Activated CD8-positive, alpha-beta T cell treated with anti-CD3 and anti-CD28 coated beads, Interleukin-2, amount 10 ng/mL, durations not matched to agents 7 days and 5 days (primary cell): ENCODE measurements at regions not wholly inside any gene's neighbourhood (a gene's known extent, or its start where the extent isn't known, plus 50 kb on each side); places are given as distances from the start of the nearest gene placed in this dataset.

ENCODE experiments used
- ATAC-seq: fragments of 150-1000 bp; cut with Tn5 transposase; one replicate; pipeline ENCODE4 v1.10.0; 2021; ENCODE audit warnings: moderate library complexity
- CTCF ChIA-PET: fragments of 350-600 bp; sonication (Branson Sonifier 250); formaldehyde crosslinking; loops from one replicate; lab custom pipeline; 2021; ENCODE audit warnings: antibody characterized with exemption; lab: Charles Lee
- POLR2A ChIA-PET: fragments of 350-600 bp; sonication (Branson Sonifier 250); formaldehyde crosslinking; loops from one replicate; lab custom pipeline; 2021; ENCODE audit warnings: antibody characterized with exemption; lab: Charles Lee
- DNase-seq: peaks from one replicate; pipeline ENCODE4 v3.0.0-alpha.2; 2020
- H3K27ac Mint-ChIP-seq: one replicate; pipeline ENCODE4 v1.8.0; 2021; ENCODE audit warnings: mild to moderate bottlenecking, mixed read lengths
- H3K27me3 Mint-ChIP-seq: one replicate; pipeline ENCODE4 v1.8.0; 2021; ENCODE audit warnings: low read depth, mixed read lengths
- H3K36me3 Mint-ChIP-seq: one replicate; pipeline ENCODE4 v1.8.0; 2021; ENCODE audit warnings: low read depth, mixed read lengths
- H3K4me1 Mint-ChIP-seq: one replicate; pipeline ENCODE4 v1.8.0; 2021; ENCODE audit warnings: low read depth, mixed read lengths
- H3K4me3 Mint-ChIP-seq: one replicate; pipeline ENCODE4 v1.8.0; 2021; ENCODE audit warnings: mild to moderate bottlenecking, mixed read lengths
- H3K9me3 Mint-ChIP-seq: one replicate; pipeline ENCODE4 v1.8.0; 2022; ENCODE audit warnings: mixed read lengths; ENCODE audit not compliant: insufficient read depth

- no peaks in the 10 kb centered on the region for H3K4me1 Mint-ChIP-seq
- no peak overlapping the region for H3K4me3 Mint-ChIP-seq
- H3K27me3 Mint-ChIP-seq, result no peaks in the 10 kb centered on the region
- ChIA-PET CTCF (no interaction called here), POLR2A (no interaction called here)
- no peak for ATAC-seq
- H3K27ac Mint-ChIP-seq, result no peak overlapping the region
- DNase-seq, result no peak
- peaks cover 5% of the 10 kb centered on the region for H3K36me3 Mint-ChIP-seq
- no peaks in the 10 kb centered on the region for H3K9me3 Mint-ChIP-seq
These were observed 106.5 kb upstream of the DMRT1 start for GRCh38 chr9:734831-735511.

GRCh38 chr9:737400-738120, 103.9 kb upstream of the DMRT1 start:
- ATAC-seq, result no peak
- ChIA-PET CTCF (interaction anchor here (0.6 to 1.6 kb wide), 4 partner anchors 9 to 44 kb away, joined by 3 to 6 read pairs (median 4); no protein-coding TSS in a partner anchor), POLR2A (no interaction called here)
- H3K9me3 Mint-ChIP-seq, result no peaks in the 10 kb centered on the region
- H3K36me3 Mint-ChIP-seq, result peaks cover 2% of the 10 kb centered on the region
- H3K4me3 Mint-ChIP-seq, result no peak overlapping the region
- no peaks in the 10 kb centered on the region for H3K27me3 Mint-ChIP-seq
- no peak for DNase-seq
- no peaks in the 10 kb centered on the region for H3K4me1 Mint-ChIP-seq
- H3K27ac Mint-ChIP-seq, result no peak overlapping the region

- no peak overlapping the region for H3K27ac Mint-ChIP-seq
- POLR2A ChIA-PET, result interaction anchor here (0.6 kb wide), 1 partner anchor 11 kb away, joined by 3 read pairs; no protein-coding TSS in a partner anchor
- ATAC-seq (no peak), DNase-seq (no peak)
- CTCF ChIA-PET, result interaction anchor here (1.4 kb wide), 1 partner anchor 11 kb away, joined by 4 read pairs; no protein-coding TSS in a partner anchor
- no peak overlapping the region for H3K4me3 Mint-ChIP-seq
- H3K4me1 Mint-ChIP-seq, result no peaks in the 10 kb centered on the region
- no peaks in the 10 kb centered on the region for H3K27me3 Mint-ChIP-seq
- H3K9me3 Mint-ChIP-seq, result no peaks in the 10 kb centered on the region
- H3K36me3 Mint-ChIP-seq, result peaks cover 2% of the 10 kb centered on the region
These were observed 103.1 kb upstream of the DMRT1 start for GRCh38 chr9:738209-738915.

- ATAC-seq (no peak), DNase-seq (no peak)
- H3K36me3 Mint-ChIP-seq, result peaks cover 4% of the 10 kb centered on the region
- no peaks in the 10 kb centered on the region for H3K27me3 Mint-ChIP-seq
- no peak overlapping the region for H3K27ac Mint-ChIP-seq
- CTCF ChIA-PET, result no interaction called here
- POLR2A ChIA-PET, result no interaction called here
- H3K4me3 Mint-ChIP-seq, result no peak overlapping the region
- no peaks in the 10 kb centered on the region for H3K4me1 Mint-ChIP-seq
- H3K9me3 Mint-ChIP-seq, result no peaks in the 10 kb centered on the region
These were observed 102.1 kb upstream of the DMRT1 start for GRCh38 chr9:739362-739761.

- ATAC-seq (no peak), DNase-seq (no peak)
- Mint-ChIP-seq H3K36me3 (peaks cover 4% of the 10 kb centered on the region), H3K4me3 (no peak overlapping the region), H3K9me3 (no peaks in the 10 kb centered on the region), H3K27ac (no peak overlapping the region), H3K4me1 (no peaks in the 10 kb centered on the region), H3K27me3 (no peaks in the 10 kb centered on the region)
- ChIA-PET POLR2A (no interaction called here), CTCF (no interaction called here)
These were observed 101.3 kb upstream of the DMRT1 start for GRCh38 chr9:740221-740620.

- H3K4me3 Mint-ChIP-seq, result no peak overlapping the region
- H3K9me3 Mint-ChIP-seq, result no peaks in the 10 kb centered on the region
- POLR2A ChIA-PET, result no interaction called here
- peaks cover 6% of the 10 kb centered on the region for H3K36me3 Mint-ChIP-seq
- DNase-seq (no peak), ATAC-seq (no peak)
- CTCF ChIA-PET, result no interaction called here
- peaks cover 1% of the 10 kb centered on the region for H3K4me1 Mint-ChIP-seq
- H3K27me3 Mint-ChIP-seq, result no peaks in the 10 kb centered on the region
- no peak overlapping the region for H3K27ac Mint-ChIP-seq
These were observed 99.4 kb upstream of the DMRT1 start for GRCh38 chr9:742104-742503.

- no peak for ATAC-seq
- DNase-seq, result no peak
- Mint-ChIP-seq H3K9me3 (no peaks in the 10 kb centered on the region), H3K4me1 (peaks cover 11% of the 10 kb centered on the region), H3K27ac (no peak overlapping the region), H3K27me3 (no peaks in the 10 kb centered on the region), H3K36me3 (peaks cover 6% of the 10 kb centered on the region), H3K4me3 (no peak overlapping the region)
- ChIA-PET POLR2A (no interaction called here), CTCF (interaction anchor here (0.6 kb wide), 1 partner anchor 10 kb away, joined by 3 read pairs; no protein-coding TSS in a partner anchor)
These were observed 98.4 kb upstream of the DMRT1 start for GRCh38 chr9:742914-743589.

GRCh38 chr9:744046-744712, 97.3 kb upstream of the DMRT1 start:
- ChIA-PET POLR2A (no interaction called here), CTCF (interaction anchor here (1.3 kb wide), 1 partner anchor 12 kb away, joined by 6 read pairs; no protein-coding TSS in a partner anchor)
- Mint-ChIP-seq H3K27ac (no peak overlapping the region), H3K4me3 (no peak overlapping the region), H3K4me1 (peaks cover 21% of the 10 kb centered on the region), H3K36me3 (peaks cover 6% of the 10 kb centered on the region), H3K9me3 (no peaks in the 10 kb centered on the region), H3K27me3 (no peaks in the 10 kb centered on the region)
- no peak for DNase-seq
- ATAC-seq, result no peak

GRCh38 chr9:744790-745484, 96.6 kb upstream of the DMRT1 start:
- CTCF ChIA-PET, result interaction anchor here (1.3 kb wide), 1 partner anchor 11 kb away, joined by 6 read pairs; no protein-coding TSS in a partner anchor
- POLR2A ChIA-PET, result no interaction called here

GRCh38 chr9:745761-746380, 95.6 kb upstream of the DMRT1 start:
- H3K9me3 Mint-ChIP-seq, result no peaks in the 10 kb centered on the region
- no peaks in the 10 kb centered on the region for H3K27me3 Mint-ChIP-seq
- POLR2A ChIA-PET, result no interaction called here
- no peak for DNase-seq
- CTCF ChIA-PET, result interaction anchor here (1.8 kb wide), 1 partner anchor 9 kb away, joined by 4 read pairs; no protein-coding TSS in a partner anchor
- H3K36me3 Mint-ChIP-seq, result peaks cover 6% of the 10 kb centered on the region
- no peak for ATAC-seq
- peaks cover 37% of the 10 kb centered on the region for H3K4me1 Mint-ChIP-seq
- no peak overlapping the region for H3K27ac Mint-ChIP-seq
- no peak overlapping the region for H3K4me3 Mint-ChIP-seq

More at GRCh38 chr9:744790-745484, 96.6 kb upstream of the DMRT1 start:
- H3K36me3 Mint-ChIP-seq, result peaks cover 6% of the 10 kb centered on the region
- H3K4me3 Mint-ChIP-seq, result no peak overlapping the region
- ATAC-seq (no peak), DNase-seq (no peak)
- no peaks in the 10 kb centered on the region for H3K27me3 Mint-ChIP-seq
- H3K27ac Mint-ChIP-seq, result no peak overlapping the region
- peaks cover 27% of the 10 kb centered on the region for H3K4me1 Mint-ChIP-seq
- no peaks in the 10 kb centered on the region for H3K9me3 Mint-ChIP-seq
